SHP77 (cell line): ENCODE measurements at regions not wholly inside any gene's neighbourhood (a gene's known extent, or its start where the extent isn't known, plus 50 kb on each side); places are given as distances from the start of the nearest gene placed in this dataset.

Experiments used
- DNase-seq, 2 experiments: peaks; one replicate each; lab custom pipeline; 2025; lab: John Stamatoyannopoulos, UW

DNA sequence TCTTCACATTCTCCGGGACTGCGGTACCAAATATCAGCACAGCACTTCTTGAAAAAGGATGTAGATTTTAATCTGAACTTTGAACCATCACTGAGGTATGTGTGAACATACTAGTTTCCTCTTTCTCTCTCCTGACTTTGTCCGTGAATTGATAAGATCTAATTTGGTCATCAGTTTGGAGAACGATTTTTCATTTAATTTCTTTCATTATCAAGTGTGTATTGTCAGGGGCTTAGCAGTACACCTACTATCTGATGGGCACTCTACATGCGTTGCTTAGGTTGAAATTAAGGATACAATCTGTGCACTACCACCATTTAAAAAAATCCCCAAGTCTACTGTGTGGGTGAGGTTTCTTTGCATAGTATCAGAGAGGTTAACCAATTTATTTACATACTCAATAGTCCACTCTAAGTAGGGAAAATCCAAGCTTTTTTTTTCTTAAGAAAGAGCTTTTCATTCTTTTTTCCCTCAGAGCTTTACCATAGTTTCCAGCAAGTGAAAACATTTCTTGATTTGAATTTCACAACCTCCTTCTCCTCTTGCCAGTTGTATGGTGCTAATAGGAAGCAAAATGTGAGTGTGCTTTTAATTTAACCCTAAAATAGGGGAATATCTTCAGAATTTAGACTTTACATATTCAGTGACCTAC lies 105.4 kb upstream of the ESR1 start:
- no peak for DNase-seq

DNA sequence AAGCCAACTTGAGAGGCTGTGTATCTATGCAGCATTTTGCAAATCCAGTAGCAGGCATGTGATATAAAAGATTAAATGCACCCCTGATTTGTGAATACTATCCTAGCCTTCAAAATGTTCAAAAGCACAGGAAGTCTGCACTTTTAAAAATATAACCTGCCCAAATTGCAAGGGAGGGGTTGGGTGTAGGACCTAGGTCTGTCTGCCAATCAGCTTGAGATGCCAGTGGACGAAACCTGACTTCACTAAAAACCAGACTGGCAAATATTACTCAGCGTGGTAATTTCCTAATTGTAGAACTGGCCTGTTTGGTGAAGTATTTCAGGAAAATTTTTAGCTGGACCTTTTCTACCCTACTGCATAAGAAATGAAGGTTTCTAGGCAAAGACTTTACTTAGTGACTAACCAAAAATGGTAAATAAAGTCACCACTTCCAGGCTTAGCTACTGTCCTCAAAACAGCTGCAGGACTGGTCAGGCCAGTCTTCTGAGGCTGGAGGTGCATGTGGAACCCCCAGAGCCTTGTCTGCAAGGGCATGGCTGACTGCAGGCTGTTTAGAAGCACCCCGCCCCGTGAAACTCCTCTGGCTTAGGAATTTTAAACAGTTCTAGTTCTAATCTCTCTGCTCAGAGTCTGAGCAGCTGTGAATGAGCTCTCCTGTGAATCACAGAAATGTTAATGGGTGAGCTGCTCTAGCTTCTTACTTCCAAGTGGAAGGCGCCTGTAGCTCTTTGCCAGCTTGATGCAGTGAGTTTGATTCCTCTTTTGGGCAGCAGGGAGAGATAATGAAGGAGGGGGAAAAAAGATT lies 104.4 kb upstream of the ESR1 start:
- DNase-seq = no peak

DNA sequence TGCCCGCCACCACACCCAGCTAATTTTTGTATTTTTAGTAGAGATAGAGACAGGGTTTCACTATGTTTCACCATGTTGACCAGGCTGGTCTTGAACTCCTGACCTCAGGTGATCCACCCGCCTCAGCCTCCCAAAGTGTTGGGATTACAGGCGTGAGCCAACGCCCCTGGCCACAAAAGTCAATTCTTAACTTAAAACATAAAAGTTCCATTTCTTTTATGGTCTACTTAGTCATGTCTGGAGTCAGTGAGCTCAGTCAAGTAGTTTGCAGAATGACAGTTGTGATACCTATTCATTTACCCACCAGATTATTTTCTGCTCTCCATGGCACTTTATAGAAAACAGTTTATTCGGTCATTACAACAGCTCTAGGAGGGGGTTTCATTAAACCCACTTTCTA lies 103.1 kb upstream of the ESR1 start:
- DNase-seq = no peak

DNA sequence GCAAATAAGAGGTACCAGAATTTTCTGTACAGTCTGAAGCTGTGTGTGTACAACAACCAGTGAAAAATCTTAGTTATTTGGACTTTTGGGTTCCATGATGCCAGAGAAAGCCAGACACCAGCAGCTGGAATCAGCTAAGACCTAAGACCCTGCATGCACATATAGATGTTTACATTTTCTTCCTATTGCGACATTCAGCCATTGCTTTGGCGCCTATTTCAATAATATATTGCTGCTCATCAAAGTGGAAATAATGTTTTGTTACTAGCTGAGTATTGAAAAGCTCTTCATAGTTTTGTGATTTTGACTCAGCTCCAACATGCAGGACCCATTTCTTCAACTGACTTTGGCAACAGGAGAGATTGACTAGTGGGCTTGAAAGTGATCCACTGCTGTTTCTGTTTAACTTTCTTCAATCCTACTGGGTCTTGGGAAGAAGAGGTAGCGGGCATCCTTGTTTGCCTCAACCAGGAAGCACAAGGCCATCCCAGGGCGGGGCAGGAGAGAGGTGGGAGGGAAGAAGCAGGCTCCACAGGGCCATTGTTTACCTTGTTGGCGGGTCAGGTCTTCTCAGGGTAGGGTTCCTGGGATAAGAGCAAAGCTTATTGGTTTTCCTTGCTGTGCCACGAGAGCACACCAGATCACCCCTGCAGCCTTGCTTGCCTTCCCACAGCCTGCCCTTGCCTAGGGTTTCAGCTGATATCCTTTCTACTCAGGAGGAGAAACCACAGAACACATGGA lies 101.3 kb upstream of the ESR1 start:
- DNase-seq = no peak

DNA sequence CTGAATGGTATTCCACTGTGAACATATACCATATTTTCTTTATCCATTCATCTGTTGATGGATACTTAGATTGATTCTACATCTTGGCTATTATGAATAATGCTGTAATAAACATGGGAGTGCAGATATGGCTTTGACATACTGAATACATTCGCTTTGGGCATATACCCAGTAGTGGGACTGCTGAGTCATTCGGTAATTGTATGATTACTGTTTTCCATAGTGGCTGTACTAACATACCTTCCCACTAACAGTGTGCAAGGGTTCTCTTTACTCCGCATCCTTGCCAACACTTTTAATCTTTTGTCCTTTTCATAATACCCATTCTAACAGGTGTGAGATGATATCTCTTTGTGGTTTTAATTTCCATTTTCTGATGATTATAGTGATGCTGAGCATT lies 98.2 kb upstream of the ESR1 start:
- DNase-seq = no peak

DNA sequence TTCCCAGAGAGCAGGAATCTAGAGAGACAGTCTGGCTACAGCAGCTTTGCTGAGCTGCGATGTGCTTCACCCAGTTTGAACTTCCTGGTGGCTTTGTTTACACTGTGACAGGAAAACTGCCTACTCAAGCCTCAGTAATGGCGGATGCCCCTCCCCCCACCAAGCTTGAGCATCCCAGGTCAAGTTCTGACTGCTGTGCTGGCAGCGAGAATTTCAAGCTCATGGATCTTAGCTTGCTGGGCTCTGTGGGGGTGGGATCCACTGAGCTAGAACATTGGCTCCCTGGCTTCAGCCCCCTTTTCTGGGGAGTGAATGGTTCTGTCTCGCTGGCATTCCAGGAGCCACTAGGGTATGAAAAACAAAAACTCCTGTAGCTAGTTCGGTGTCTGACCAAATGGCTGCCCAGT lies 91.0 kb upstream of the ESR1 start:
- DNase-seq = peak; percentile 10 to 33

DNA sequence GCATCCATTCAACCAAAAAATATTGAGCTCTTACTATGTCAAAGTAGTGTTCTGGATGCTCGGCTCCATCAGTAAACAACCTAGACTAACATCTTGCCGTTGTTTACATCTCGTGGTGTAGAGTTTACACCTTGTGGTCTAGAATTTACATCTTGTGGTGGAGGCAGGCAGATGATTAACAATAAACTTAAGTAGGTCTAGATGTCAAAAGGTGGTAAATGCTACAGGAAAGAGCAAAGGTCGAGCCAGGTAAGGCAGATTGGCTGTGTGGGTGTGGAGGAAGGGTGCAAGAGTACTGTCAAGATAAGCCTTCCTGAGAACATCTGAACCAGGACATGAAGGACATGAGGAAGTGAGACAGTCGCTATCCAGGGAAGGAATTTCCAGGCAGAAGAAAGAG lies 88.4 kb upstream of the ESR1 start:
- DNase-seq = no peak

DNA sequence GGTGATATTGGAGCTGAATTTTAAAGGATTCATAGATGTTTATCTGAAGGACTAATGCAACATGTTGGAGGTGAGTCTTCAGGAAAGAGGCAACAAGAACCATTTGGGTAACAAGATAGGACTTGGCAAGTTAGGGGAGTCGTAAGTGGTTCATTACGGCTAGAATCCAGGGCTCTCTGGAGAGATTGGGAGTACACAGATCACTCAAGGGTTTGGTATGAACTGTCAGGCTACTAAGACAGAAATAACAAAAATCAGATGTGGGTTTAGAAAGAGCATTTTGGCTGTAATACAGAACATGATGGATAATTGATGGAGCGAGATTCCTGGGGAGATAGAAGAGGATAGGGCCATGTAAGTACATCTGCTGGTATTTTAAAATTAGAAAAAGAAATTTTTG lies 86.3 kb upstream of the ESR1 start:
- no peak for DNase-seq

DNA sequence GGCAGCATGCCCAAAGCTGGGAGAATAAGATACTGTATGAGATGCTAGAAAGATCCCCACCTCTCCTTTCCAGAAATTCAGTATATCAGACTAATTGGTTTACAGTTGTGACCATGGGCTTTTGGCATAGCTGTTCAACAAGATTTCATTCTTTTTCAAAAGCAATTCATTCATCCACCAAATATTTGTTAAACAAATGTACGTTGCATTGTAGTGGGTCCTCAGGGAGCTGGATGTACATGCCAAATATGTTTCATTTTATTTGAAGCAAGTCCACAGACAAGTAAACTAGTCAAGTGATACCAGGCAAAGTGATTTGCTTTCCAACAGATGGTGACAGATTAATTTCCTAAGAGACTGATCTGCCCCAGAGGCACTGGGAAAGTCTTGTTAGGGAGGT lies 85.8 kb upstream of the ESR1 start:
- DNase-seq = no peak

DNA sequence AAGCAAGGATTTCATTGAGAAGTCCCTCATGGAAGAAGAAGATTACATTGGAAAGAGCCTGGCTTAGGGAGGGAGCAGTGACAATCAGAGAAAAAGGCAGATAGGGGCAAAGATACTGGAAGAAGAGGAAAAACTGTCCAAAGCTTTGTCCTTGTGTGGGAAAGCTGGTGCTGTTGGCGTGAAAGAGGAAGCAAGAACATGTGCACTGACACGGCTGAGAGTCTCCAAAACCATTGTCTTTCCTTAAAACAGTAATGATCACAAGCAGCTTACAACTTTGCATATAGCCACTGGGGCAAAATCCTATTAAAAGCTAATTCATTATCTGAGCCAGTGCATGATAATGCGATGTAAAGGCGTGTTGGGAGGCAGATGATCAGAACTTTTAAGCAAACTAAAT lies 85.1 kb upstream of the ESR1 start:
- no peak for DNase-seq

DNA sequence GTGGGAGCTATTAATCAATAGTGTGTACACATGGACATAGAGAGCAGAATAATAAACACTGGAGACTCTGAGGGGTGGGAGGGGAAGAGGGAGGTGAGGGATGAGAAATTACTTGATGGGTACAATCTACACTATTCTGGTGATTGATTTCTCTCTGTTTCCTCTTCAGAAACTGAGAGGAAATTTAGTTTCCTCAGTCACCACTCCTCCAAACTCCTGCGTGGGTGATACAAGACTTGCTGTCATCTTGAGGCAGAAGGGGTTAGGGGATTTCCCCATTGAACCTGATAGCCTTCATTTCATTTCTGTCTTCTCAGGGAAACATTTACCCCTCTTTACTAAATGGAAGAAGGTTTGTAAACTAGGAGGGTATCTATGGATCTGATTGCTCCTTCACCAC lies 84.3 kb upstream of the ESR1 start:
- no peak for DNase-seq

DNA sequence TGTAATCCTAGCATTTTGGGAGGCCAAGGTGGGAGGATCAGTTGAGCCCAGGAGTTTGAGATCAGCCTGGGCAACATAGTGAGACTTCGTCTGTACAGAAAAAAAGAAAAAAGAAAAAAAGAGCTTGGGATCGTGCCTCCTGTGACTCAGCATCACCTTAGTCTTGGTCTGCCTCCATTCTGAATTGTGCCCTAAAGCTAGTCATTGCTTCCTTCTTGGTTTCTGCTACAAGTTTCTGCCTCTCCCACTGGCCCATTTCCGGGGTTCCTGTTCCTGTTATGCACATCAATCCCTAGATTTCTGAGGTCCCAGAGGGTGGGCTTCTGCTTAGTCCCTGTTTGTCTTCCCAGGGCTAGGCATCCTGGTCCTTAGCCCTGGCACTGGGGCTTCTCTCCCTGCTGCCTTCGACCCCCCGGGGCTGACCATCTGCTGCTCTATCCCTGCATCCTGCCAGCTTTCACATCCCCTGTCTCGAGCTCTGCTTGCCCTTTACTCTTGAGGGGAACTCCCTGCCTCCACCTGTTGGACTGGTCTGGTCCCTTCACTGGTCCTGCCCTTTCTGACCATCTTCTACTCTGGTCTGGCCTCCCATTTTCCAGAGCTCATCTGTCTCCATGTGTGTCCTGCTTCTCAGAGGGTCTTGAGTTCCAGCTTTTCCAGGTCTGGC lies 77.5 kb upstream of the ESR1 start:
- no peak for DNase-seq

DNA sequence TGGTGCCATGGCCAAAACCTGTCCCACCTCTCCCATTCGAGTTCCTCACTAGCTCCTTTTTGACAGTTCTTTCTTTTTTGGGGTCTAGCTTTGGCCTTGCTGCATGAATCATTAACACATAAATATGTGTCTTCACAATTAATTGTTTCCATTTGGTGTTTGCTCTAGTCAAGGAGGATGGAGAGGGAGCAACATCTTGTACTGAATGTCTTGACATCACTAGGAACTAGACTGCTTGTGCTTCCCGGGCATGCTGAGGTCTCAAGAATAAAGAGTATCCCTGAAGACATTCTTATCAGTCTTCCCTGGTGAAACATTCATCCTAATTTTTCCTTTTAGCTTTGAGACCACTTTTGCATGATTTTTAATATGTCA lies 77.0 kb upstream of the ESR1 start:
- DNase-seq = no peak

DNA sequence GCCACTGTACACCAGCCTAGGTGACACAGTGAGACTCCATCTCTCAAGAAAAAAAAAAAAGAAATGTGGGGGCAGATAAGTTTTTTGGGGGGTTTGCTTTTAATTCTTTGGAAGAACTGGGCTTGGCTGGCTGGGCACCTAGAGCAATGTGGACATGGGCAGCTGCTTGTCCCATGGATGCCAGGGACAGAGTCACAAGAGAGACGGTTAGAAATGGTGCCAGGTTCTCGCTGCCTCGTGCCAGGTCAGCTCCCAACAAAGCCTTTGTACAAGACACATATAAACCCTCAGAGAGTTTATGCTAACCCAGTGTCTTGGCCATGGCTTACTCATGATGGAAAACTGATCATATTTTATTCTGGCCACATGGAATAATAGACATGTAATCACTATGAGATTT lies 76.2 kb upstream of the ESR1 start:
- no peak for DNase-seq

DNA sequence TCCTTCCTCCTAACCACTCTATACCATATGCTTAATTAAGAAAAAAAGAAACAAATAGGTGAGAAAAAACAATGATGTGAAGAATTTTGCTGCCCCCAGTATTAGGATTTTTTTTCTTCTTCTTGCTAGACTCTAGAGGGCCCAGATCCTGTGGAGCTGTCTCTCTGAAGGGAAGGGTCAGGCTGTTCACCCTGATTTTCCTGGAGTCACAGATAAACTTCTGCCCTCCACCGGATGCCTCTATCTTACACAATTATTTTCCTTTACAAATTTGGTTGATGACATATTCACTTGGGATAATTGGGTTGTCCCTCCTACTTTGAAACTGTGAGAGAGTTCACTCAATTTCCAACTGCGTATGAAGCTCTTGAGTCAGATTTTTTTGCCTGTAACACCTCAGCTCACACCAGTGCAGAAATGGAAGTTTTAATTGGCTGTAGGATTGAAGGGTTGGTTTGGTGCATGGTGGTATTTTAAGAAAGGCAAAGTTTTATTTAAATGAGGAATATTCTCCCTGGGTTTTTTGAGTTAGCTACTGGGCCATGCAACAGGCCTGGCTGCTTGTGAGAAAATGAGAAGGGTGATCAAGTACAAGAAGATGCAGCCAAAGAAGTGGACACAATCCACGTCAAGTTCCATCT lies 73.7 kb upstream of the ESR1 start:
- no peak for DNase-seq

DNA sequence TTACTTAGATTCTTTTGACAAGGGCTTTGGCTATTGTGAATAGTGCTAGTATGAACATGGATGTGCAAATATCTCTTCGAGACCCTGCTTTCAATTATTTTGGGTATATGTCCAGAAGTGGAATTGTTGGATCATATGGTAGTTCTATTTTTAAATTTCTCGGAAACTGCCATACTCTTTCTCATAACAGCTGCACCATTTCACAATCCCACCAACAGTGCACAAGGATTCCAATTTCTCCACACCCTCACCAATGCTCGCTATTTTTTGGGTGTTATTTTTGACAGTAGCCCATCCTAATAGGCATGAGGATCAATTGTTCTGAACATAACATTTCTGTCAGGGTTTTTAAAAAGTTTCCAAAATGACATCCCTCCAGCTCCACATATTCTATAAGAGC lies 69.2 kb upstream of the ESR1 start:
- DNase-seq = no peak

DNA sequence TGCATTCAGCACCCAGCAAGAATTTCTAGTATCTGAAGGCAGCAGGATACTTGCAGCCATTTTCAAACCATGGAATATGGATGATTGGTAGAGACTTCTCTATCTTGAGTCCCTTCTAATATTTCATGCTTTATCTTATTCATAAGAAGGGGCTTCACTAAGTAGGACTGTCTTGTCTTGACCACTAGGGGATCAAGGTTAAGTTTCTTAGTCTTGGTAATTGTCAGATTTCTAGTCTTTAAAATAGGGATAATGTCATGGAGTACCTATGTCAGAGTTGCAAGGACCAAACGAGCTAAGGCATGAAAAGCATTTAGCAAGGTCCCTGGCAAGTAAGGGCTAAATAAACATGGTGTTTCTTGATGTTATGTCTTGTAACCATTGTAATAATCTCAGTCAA lies 68.5 kb upstream of the ESR1 start:
- DNase-seq = no peak

DNA sequence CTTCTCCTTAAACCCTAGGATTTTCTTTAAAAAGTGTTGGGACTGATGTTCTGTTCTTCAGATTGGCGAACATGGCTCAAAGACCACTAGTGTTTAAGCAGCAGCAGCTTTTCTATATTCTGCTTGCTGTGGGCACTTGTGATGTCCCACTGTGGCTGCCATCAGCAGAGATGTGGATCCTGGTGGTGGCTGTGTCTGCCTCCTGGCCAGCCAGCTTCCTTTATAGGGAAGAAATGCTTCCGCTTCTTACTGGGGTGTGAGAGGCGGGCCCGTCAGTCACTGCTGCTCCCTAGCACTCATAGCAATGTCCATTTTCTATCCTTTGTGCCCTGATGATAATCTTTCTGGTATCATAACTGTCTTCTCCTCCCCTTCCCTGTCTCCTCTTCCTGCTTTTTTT lies 66.7 kb upstream of the ESR1 start:
- DNase-seq = no peak

DNA sequence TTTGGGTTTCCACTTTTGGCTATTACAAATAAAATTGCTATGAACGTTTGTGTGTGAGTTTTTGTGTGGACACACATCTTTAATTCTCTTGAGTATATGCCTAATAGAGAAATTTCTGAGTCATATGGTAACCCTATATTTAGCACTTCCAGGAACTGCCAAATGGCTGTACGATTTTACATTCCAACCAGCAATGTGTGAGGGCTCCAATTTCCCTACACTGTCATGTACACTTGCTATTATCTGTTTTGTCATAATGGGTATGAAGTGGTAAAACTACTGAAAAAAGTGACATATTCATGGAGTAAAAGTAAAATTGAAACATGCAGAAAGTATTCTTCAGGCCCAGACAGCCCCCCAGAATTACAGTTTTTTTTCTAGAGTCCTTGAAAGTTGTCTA lies 59.6 kb upstream of the ESR1 start:
- no peak for DNase-seq

DNA sequence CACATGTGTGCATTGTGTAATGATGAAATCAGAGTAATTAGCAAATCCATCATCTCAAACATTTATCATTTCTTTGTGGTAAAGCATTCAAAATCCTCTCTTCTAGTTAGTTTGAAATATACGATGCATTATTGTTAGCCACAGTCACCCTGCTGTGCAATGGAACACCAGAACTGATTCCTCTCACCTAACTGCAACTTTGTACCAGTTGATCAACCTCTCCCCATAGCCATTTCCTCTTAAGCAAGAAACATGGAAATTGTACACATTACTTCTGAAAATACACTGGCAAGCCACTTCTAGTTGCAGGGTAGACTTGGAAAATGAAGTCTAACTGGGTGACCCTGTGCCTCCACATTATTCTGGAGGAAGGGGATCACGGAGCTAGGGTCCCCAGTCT lies 58.1 kb upstream of the ESR1 start:
- no peak for DNase-seq

DNA sequence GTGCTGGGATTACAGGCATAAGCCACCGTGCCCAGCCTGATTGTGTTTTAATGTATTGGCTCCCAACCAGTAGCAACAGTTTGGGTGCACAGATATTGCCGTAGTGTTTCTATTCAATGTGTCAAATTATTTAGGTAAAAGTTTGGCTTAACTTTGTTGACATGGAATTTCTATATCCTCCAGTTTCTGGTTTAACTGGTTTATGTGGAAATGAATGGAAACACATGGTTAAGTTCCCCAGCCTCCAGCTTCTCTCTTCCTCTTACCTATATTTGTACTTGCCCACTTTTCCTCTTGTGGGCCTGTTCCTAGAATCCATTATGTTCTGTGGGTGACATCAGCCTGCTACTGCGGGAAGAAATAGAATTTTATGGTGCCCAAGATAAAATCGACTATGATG lies 53.9 kb upstream of the ESR1 start:
- no peak for DNase-seq

DNA sequence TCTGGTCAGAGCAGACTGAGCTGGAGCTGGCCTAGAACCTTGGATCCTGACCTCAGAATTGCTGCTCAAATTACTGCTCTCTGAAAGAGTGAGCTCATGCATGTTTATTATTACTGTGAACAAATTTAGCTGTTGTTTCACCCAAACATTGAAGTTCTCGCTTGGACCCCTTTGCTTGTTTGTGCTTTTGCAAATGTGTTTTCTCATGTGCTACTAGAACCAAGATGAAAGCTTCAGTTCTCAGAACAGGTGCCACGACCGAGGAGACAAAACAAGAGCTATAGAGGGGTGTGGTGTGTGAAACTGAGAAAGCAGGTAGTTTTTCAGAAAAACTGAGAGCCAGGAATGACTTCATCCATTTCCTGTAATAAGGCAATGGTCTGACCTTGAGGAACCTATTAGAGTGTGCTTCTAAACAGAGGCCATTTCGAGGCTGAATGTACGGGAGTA lies 50.0 kb upstream of the ESR1 start:
- no peak for DNase-seq
